WI38 (cell line): ENCODE measurements at regions not wholly inside any gene's neighbourhood (a gene's known extent, or its start where the extent isn't known, plus 50 kb on each side); places are given as distances from the start of the nearest gene placed in this dataset.

Source experiments
- H3K4me3 ChIP-seq: 2 replicates; pipeline ENCODE4 v1.5.1; 2011; ENCODE audit warnings: low read depth, mild to moderate bottlenecking, control low read depth, low read length
- CTCF ChIP-seq: IDR thresholded peaks from 2 replicates; pipeline ENCODE4 v1.5.1; 2012; ENCODE audit warnings: low read depth, mild to moderate bottlenecking, control low read depth, low read length

GRCh38 chr3:76624164-76624563 lies 415.7 kb upstream of the ROBO2 start:
- H3K4me3 ChIP-seq: no peak overlapping the region
- no peak for TF ChIP-seq CTCF

- no peak overlapping the region for H3K4me3 ChIP-seq
- no peak for TF ChIP-seq CTCF
These were observed 412.7 kb upstream of the ROBO2 start for GRCh38 chr3:76627236-76627635.

- H3K4me3 ChIP-seq: no peak overlapping the region
- no peak for TF ChIP-seq CTCF
These were observed 408.6 kb upstream of the ROBO2 start for GRCh38 chr3:76631251-76631650.

GRCh38 chr3:76638006-76638405 lies 401.9 kb upstream of the ROBO2 start:
- TF ChIP-seq CTCF: no peak

GRCh38 chr3:76643623-76644304 lies 396.1 kb upstream of the ROBO2 start:
- H3K4me3 ChIP-seq: no peak overlapping the region
- TF ChIP-seq CTCF: no peak

More at GRCh38 chr3:76638006-76638405, 401.9 kb upstream of the ROBO2 start:
- H3K4me3 ChIP-seq: no peak overlapping the region

- TF ChIP-seq CTCF: no peak
- no peak overlapping the region for H3K4me3 ChIP-seq
These were observed 395.6 kb upstream of the ROBO2 start for GRCh38 chr3:76644305-76644675.

GRCh38 chr3:76645724-76646123 lies 394.2 kb upstream of the ROBO2 start:
- H3K4me3 ChIP-seq: no peak overlapping the region
- no peak for TF ChIP-seq CTCF
